ENCODE measurements at regions not wholly inside any gene's neighbourhood (a gene's known extent, or its start where the extent isn't known, plus 50 kb on each side); places are given as distances from the start of the nearest gene placed in this dataset.

DNA sequence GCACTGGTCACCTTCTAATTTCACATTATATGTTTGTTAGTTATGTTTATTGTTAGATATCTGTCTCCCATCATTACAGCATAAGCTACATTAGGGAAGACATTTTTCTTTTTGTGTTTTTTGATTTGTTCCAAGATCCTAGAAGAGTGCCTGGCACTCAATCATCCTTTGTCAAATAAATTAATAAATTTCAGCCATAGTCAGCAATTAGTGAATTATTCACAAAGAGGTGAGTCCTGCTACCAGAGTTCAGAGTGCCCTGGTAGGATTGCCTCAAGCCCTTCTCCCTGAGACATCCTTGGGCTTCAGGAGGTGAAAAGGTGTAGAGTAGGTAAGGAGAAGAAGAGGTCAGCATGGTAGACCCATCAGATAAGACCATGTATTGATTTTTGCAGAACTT is 186.2 kb upstream of the CTAGE1 start:
- peaks cover 9% of the 10 kb centered on the region for H3K4me1 ChIP-seq
- H3K36me3 ChIP-seq, result no peaks in the 10 kb centered on the region
- H3K27me3 ChIP-seq, result no peaks in the 10 kb centered on the region
- H3K9me3 ChIP-seq, result no peaks in the 10 kb centered on the region
- H3K4me3 ChIP-seq, result no peak overlapping the region
- no peak overlapping the region for H3K27ac ChIP-seq
- TF ChIP-seq POLR2AphosphoS5 (IDR thresholded peaks at IDR 0.05), result no peak
- no peak for TF ChIP-seq EP300 (IDR thresholded peaks at IDR 0.05)
- TF ChIP-seq, protein P1, sequence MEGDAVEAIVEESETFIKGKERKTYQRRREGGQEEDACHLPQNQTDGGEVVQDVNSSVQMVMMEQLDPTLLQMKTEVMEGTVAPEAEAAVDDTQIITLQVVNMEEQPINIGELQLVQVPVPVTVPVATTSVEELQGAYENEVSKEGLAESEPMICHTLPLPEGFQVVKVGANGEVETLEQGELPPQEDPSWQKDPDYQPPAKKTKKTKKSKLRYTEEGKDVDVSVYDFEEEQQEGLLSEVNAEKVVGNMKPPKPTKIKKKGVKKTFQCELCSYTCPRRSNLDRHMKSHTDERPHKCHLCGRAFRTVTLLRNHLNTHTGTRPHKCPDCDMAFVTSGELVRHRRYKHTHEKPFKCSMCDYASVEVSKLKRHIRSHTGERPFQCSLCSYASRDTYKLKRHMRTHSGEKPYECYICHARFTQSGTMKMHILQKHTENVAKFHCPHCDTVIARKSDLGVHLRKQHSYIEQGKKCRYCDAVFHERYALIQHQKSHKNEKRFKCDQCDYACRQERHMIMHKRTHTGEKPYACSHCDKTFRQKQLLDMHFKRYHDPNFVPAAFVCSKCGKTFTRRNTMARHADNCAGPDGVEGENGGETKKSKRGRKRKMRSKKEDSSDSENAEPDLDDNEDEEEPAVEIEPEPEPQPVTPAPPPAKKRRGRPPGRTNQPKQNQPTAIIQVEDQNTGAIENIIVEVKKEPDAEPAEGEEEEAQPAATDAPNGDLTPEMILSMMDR (IDR thresholded peaks at IDR 0.05), result no peak
- TF ChIP-seq POLR2A (IDR thresholded peaks at IDR 0.05), result no peak
- no peak for DNase-seq (ENCODE audit: low spot score in 2 of 2)

DNA sequence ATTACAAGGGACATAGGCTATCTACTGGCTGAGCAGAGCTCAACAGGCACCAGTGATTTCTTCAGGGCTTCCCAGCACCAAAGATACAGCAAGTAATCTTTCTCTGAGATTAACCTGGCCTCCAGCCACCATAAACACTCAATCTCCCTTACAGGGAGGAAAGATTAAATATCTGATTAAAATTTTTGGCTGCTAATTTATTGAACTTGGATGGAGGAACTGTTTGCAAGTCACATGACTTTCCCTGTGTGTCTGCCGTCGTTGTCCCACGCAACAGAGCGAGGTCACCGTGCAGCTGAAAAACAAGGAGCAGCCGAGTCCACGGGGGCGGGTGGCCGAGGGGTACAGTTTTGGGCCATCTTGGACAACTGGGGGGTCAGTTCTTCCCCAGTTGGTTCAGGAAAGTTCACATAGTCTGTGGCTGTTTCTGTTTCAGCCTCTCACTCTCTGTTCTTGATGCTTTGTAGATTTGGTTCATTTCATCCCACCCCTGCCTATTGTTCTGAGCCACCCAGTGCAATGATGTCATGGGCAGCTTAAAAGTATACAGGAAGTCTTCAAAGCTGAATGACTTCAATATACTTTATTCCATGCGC is 186.8 kb upstream of the CTAGE1 start:
- TF ChIP-seq POLR2AphosphoS5 (IDR thresholded peaks at IDR 0.05), result no peak
- TF ChIP-seq EP300 (IDR thresholded peaks at IDR 0.05), result no peak
- no peak for TF ChIP-seq POLR2A (IDR thresholded peaks at IDR 0.05)
- TF ChIP-seq, protein P1 (IDR thresholded peaks at IDR 0.05), result no peak
- no peaks in the 10 kb centered on the region for H3K9me3 ChIP-seq
- peaks cover 9% of the 10 kb centered on the region for H3K4me1 ChIP-seq
- no peaks in the 10 kb centered on the region for H3K27me3 ChIP-seq
- WGBS, result 30% methylated on average over 10 of the region's 10 CpGs
- no peak overlapping the region for H3K27ac ChIP-seq
- no peaks in the 10 kb centered on the region for H3K36me3 ChIP-seq
- DNase-seq (ENCODE audit: low spot score in 2 of 2), result no peak
- H3K4me3 ChIP-seq, result no peak overlapping the region

DNA sequence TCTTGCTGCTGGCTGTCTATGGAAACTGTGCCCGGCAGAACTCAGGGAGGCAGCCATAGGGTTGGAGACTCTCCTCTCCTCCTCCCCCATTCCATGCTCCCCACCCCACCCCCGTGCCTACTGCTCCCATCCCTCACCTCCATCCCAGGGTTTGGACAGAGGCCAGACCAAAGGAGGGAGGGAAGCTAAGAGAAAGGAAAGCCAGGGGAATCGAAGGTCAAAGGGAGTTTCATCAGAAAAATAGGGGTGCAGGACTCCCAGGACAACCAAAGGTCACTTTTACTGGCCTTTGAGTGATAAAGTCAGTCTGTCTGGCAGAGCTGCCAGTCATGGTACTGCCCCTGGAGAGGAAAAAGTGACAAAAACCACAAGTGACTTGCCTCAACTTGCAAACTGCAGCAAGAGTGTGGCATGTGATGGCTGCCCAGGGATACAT is 187.3 kb upstream of the CTAGE1 start:
- Histone ChIP-seq H3K9me3 (no peaks in the 10 kb centered on the region), H3K4me1 (peaks cover 14% of the 10 kb centered on the region), H3K27ac (no peak overlapping the region), H3K36me3 (no peaks in the 10 kb centered on the region), H3K4me3 (no peak overlapping the region), H3K27me3 (no peaks in the 10 kb centered on the region)
- no peak for TF ChIP-seq POLR2AphosphoS5 (IDR thresholded peaks at IDR 0.05)
- TF ChIP-seq POLR2A (IDR thresholded peaks at IDR 0.05), result no peak
- TF ChIP-seq, protein P1 (IDR thresholded peaks at IDR 0.05), result no peak
- TF ChIP-seq EP300 (IDR thresholded peaks at IDR 0.05), result no peak
- DNase-seq (ENCODE audit: low spot score in 2 of 2), result no peak
- WGBS, result 41% methylated on average over 3 of the region's 3 CpGs

DNA sequence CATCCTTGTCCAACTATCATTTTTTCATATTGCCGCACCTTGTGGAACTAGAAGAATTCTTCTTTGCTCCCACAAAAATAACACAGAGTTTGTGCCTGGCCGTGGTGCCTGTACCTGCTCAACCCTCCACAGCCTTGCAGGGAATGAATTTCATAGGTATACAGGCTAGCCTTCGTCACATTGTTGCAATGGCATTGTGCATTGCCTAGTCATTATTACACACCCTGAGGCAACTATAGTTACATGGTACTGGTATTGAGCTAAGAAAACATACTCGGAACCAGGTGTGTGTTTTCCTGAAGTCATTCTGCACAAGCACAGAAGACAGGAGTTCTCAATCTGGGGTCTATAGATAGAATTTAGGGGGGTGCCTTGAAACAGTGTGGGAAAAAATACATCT is 188.0 kb upstream of the CTAGE1 start:
- no peaks in the 10 kb centered on the region for H3K27me3 ChIP-seq
- no peak overlapping the region for H3K27ac ChIP-seq
- TF ChIP-seq EP300 (IDR thresholded peaks at IDR 0.05) (no peak), POLR2AphosphoS5 (IDR thresholded peaks at IDR 0.05) (no peak), POLR2A (IDR thresholded peaks at IDR 0.05) (no peak)
- TF ChIP-seq, protein P1 (IDR thresholded peaks at IDR 0.05), result no peak
- no peaks in the 10 kb centered on the region for H3K9me3 ChIP-seq
- no peak overlapping the region for H3K4me3 ChIP-seq
- DNase-seq (ENCODE audit: low spot score in 2 of 2), result no peak
- 60% methylated on average over 4 of the region's 4 CpGs for WGBS
- H3K4me1 ChIP-seq, result peaks cover 14% of the 10 kb centered on the region
- no peaks in the 10 kb centered on the region for H3K36me3 ChIP-seq

DNA sequence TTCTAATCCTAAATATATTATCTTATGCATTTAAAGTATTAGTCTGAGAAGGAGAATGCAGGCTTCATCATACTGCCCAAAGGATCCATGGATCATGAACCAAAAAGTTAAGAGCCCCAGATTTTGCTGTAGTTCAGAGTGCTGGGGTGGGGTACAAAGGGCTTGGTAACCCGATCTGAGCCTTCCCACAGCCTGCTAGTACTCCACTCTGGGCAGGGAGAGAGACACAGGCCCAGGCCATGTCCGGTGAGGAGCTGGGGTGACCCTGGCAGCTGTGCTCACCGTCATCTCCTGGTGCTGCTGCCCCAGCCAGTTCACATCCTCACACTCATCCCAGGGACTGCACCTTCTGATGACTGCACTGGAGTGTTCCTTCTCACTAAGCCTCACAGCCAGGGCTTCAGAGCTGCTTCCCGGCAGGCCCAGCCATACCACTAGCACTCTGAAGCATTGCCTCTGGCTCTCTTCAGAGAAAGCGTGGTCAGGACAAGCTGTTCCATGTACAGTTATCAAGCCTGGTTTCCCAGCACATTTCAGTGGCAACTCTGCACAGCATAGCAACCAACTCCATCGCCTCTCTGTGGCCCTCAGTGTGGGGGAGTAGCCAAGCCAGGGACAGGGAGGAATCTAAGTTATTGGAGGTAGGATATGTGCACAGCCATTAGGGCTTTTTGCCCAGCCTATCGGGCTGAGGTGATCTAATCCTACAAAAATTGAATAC is 189.0 kb upstream of the CTAGE1 start:
- 86% methylated on average over 7 of the region's 7 CpGs for WGBS
- DNase-seq (ENCODE audit: low spot score in 2 of 2), result no peak
- TF ChIP-seq POLR2AphosphoS5 (IDR thresholded peaks at IDR 0.05), result no peak

More for the DNA sequence above, 189.0 kb upstream of the CTAGE1 start:
- H3K27ac ChIP-seq, result no peak overlapping the region
- H3K27me3 ChIP-seq, result no peaks in the 10 kb centered on the region
- H3K36me3 ChIP-seq, result no peaks in the 10 kb centered on the region
- no peaks in the 10 kb centered on the region for H3K9me3 ChIP-seq
- peaks cover 14% of the 10 kb centered on the region for H3K4me1 ChIP-seq
- H3K4me3 ChIP-seq, result no peak overlapping the region

All from suprapubic skin (tissue), 4 donors.